Karpas-422 (cell line): ENCODE measurements at regions not wholly inside any gene's neighbourhood (a gene's known extent, or its start where the extent isn't known, plus 50 kb on each side); places are given as distances from the start of the nearest gene placed in this dataset.

Experiments used
- DNase-seq: peaks from one replicate; pipeline ENCODE4 v3.0.0-alpha.2; 2015
- H2AFZ ChIP-seq: fragments of 200-600 bp; sonication (generic); 2 replicates; pipeline ENCODE4 v1.6.1; 2014; ENCODE audit warnings: antibody characterized with exemption, low read length, mixed read lengths
- H3K27ac ChIP-seq: fragments of 200-600 bp; sonication (generic); 2 replicates; pipeline ENCODE4 v1.5.1; 2014; ENCODE audit warnings: mild to moderate bottlenecking, low read length, moderate library complexity
- H3K27me3 ChIP-seq: fragments of 200-600 bp; sonication (generic); 2 replicates; pipeline ENCODE4 v1.6.1; 2014; ENCODE audit warnings: low read length, mixed read lengths
- H3K36me3 ChIP-seq: fragments of 200-600 bp; sonication (generic); 2 replicates; pipeline ENCODE4 v1.6.1; 2014; ENCODE audit warnings: low read length, mixed read lengths; ENCODE audit not compliant: insufficient read depth
- H3K4me1 ChIP-seq: fragments of 200-600 bp; sonication (generic); 2 replicates; pipeline ENCODE4 v1.6.1; 2014; ENCODE audit warnings: mild to moderate bottlenecking, low read length, mixed read lengths
- H3K4me2 ChIP-seq: fragments of 200-600 bp; sonication (generic); 2 replicates; pipeline ENCODE4 v1.6.1; 2014; ENCODE audit warnings: low read length, low read depth, mild to moderate bottlenecking; ENCODE audit not compliant: poor library complexity, severe bottlenecking
- H3K4me3 ChIP-seq: fragments of 200-600 bp; sonication (generic); 2 replicates; pipeline ENCODE4 v1.5.1; 2014; ENCODE audit warnings: mild to moderate bottlenecking, antibody characterized with exemption, low read length, mixed read lengths
- H3K79me2 ChIP-seq: fragments of 200-600 bp; sonication (generic); 2 replicates; pipeline ENCODE4 v1.6.1; 2014; ENCODE audit warnings: mild to moderate bottlenecking, low read length, mixed read lengths
- H3K9ac ChIP-seq: fragments of 200-600 bp; sonication (generic); 2 replicates; pipeline ENCODE4 v1.6.0; 2014; ENCODE audit warnings: low read length
- H3K9me2 ChIP-seq: fragments of 200-600 bp; sonication (generic), shearing (Covaris generic); replicated peaks from 2 replicates; pipeline ENCODE4 v1.6.0; 2014; ENCODE audit warnings: mild to moderate bottlenecking, low read length, moderate library complexity; ENCODE audit not compliant: insufficient read depth
- H3K9me3 ChIP-seq: fragments of 300-700, 200-600 bp; sonication (generic); 2 replicates; pipeline ENCODE4 v1.6.1; 2014; ENCODE audit warnings: low read length, mixed read lengths
- H4K20me1 ChIP-seq: fragments of 200-600 bp; sonication (generic); 2 replicates; pipeline ENCODE4 v1.6.1; 2014; ENCODE audit warnings: mild to moderate bottlenecking, antibody characterized with exemption, low read length, low read depth; ENCODE audit not compliant: insufficient read depth

- Histone ChIP-seq H3K9ac (no peak overlapping the region), H3K4me2 (no peak overlapping the region), H4K20me1 (no peaks in the 10 kb centered on the region), H2AFZ (no peak overlapping the region), H3K36me3 (no peaks in the 10 kb centered on the region), H3K27ac (no peak overlapping the region), H3K4me1 (no peaks in the 10 kb centered on the region), H3K9me3 (peaks cover 45% of the 10 kb centered on the region), H3K27me3 (no peaks in the 10 kb centered on the region), H3K4me3 (no peak overlapping the region), H3K79me2 (no peaks in the 10 kb centered on the region), H3K9me2 (no peaks in the 10 kb centered on the region)
- no peak for DNase-seq
Measured at GRCh38 chr11:91869686-91870085, 354.9 kb upstream of the FAT3 start.

- H3K36me3 ChIP-seq = no peaks in the 10 kb centered on the region
Measured at GRCh38 chr11:91866642-91867041, 358.0 kb upstream of the FAT3 start.

GRCh38 chr11:91860661-91861060 lies 364.0 kb upstream of the FAT3 start:
- Histone ChIP-seq H2AFZ (no peak overlapping the region), H3K9ac (no peak overlapping the region), H3K27ac (no peak overlapping the region), H3K9me3 (peaks cover 77% of the 10 kb centered on the region), H3K4me2 (no peak overlapping the region), H4K20me1 (no peaks in the 10 kb centered on the region), H3K9me2 (no peaks in the 10 kb centered on the region), H3K4me1 (no peaks in the 10 kb centered on the region), H3K36me3 (no peaks in the 10 kb centered on the region), H3K79me2 (no peaks in the 10 kb centered on the region), H3K27me3 (no peaks in the 10 kb centered on the region), H3K4me3 (no peak overlapping the region)
- no peak for DNase-seq

More at GRCh38 chr11:91866642-91867041, 358.0 kb upstream of the FAT3 start:
- Histone ChIP-seq H3K9me3 (peaks cover 63% of the 10 kb centered on the region), H3K4me1 (no peaks in the 10 kb centered on the region), H3K9ac (no peak overlapping the region), H3K79me2 (no peaks in the 10 kb centered on the region), H3K4me2 (no peak overlapping the region), H3K27ac (no peak overlapping the region), H4K20me1 (no peaks in the 10 kb centered on the region), H2AFZ (no peak overlapping the region), H3K9me2 (no peaks in the 10 kb centered on the region), H3K4me3 (no peak overlapping the region), H3K27me3 (no peaks in the 10 kb centered on the region)
- no peak for DNase-seq

- H3K36me3 ChIP-seq = no peaks in the 10 kb centered on the region
- no peak overlapping the region for H3K4me2 ChIP-seq
- no peaks in the 10 kb centered on the region for H3K27me3 ChIP-seq
- H2AFZ ChIP-seq = no peak overlapping the region
- no peaks in the 10 kb centered on the region for H4K20me1 ChIP-seq
- no peak overlapping the region for H3K4me3 ChIP-seq
- H3K27ac ChIP-seq = no peak overlapping the region
- no peaks in the 10 kb centered on the region for H3K79me2 ChIP-seq
- no peaks in the 10 kb centered on the region for H3K4me1 ChIP-seq
- H3K9me3 ChIP-seq = peaks cover 76% of the 10 kb centered on the region
- H3K9me2 ChIP-seq = no peaks in the 10 kb centered on the region
- no peak overlapping the region for H3K9ac ChIP-seq
- no peak for DNase-seq
Measured at GRCh38 chr11:91859666-91860065, 365.0 kb upstream of the FAT3 start.

- H3K9me3 ChIP-seq = peaks cover 79% of the 10 kb centered on the region
- DNase-seq = no peak
- no peak overlapping the region for H3K4me3 ChIP-seq
- H3K36me3 ChIP-seq = no peaks in the 10 kb centered on the region
- H3K79me2 ChIP-seq = no peaks in the 10 kb centered on the region
- H3K9me2 ChIP-seq = no peaks in the 10 kb centered on the region
- no peaks in the 10 kb centered on the region for H3K4me1 ChIP-seq
- H4K20me1 ChIP-seq = no peaks in the 10 kb centered on the region
- no peak overlapping the region for H2AFZ ChIP-seq
- no peak overlapping the region for H3K27ac ChIP-seq
- H3K27me3 ChIP-seq = no peaks in the 10 kb centered on the region
- no peak overlapping the region for H3K4me2 ChIP-seq
- H3K9ac ChIP-seq = no peak overlapping the region
Measured at GRCh38 chr11:91857179-91857578, 367.4 kb upstream of the FAT3 start.

GRCh38 chr11:91854780-91855179 lies 369.8 kb upstream of the FAT3 start:
- H3K36me3 ChIP-seq = no peaks in the 10 kb centered on the region
- no peak overlapping the region for H3K4me2 ChIP-seq
- no peak overlapping the region for H3K9ac ChIP-seq
- no peak overlapping the region for H3K4me3 ChIP-seq
- DNase-seq = no peak
- H4K20me1 ChIP-seq = no peaks in the 10 kb centered on the region
- no peaks in the 10 kb centered on the region for H3K79me2 ChIP-seq
- no peaks in the 10 kb centered on the region for H3K9me2 ChIP-seq
- H2AFZ ChIP-seq = no peak overlapping the region
- H3K27ac ChIP-seq = no peak overlapping the region
- peaks cover 77% of the 10 kb centered on the region for H3K9me3 ChIP-seq
- no peaks in the 10 kb centered on the region for H3K4me1 ChIP-seq
- no peaks in the 10 kb centered on the region for H3K27me3 ChIP-seq

GRCh38 chr11:91854171-91854570 lies 370.4 kb upstream of the FAT3 start:
- Histone ChIP-seq H3K27me3 (no peaks in the 10 kb centered on the region), H3K4me1 (no peaks in the 10 kb centered on the region), H3K36me3 (no peaks in the 10 kb centered on the region), H2AFZ (no peak overlapping the region), H3K9me3 (peaks cover 77% of the 10 kb centered on the region), H3K27ac (no peak overlapping the region), H4K20me1 (no peaks in the 10 kb centered on the region), H3K4me2 (no peak overlapping the region), H3K9me2 (no peaks in the 10 kb centered on the region), H3K4me3 (no peak overlapping the region), H3K79me2 (no peaks in the 10 kb centered on the region), H3K9ac (no peak overlapping the region)
- no peak for DNase-seq

- no peaks in the 10 kb centered on the region for H3K36me3 ChIP-seq
- no peaks in the 10 kb centered on the region for H3K9me2 ChIP-seq
- no peak overlapping the region for H3K4me2 ChIP-seq
- no peak overlapping the region for H3K27ac ChIP-seq
- no peak for DNase-seq
- no peaks in the 10 kb centered on the region for H4K20me1 ChIP-seq
- no peaks in the 10 kb centered on the region for H3K79me2 ChIP-seq
- H3K9me3 ChIP-seq = peaks cover 74% of the 10 kb centered on the region
- H3K9ac ChIP-seq = no peak overlapping the region
- no peaks in the 10 kb centered on the region for H3K27me3 ChIP-seq
- H3K4me3 ChIP-seq = no peak overlapping the region
- no peak overlapping the region for H2AFZ ChIP-seq
- no peaks in the 10 kb centered on the region for H3K4me1 ChIP-seq
Measured at GRCh38 chr11:91851908-91852307, 372.7 kb upstream of the FAT3 start.
